Neural cell (in vitro differentiated cells): ENCODE measurements at regions not wholly inside any gene's neighbourhood (a gene's known extent, or its start where the extent isn't known, plus 50 kb on each side); places are given as distances from the start of the nearest gene placed in this dataset.

ENCODE experiments used
- H2AFZ ChIP-seq: fragments of 200-600, 300-800 bp; sonication (generic), shearing (Covaris generic); 2 replicates; pipeline ENCODE4 v1.6.0; 2014; ENCODE audit warnings: low read depth, mild to moderate bottlenecking, antibody characterized with exemption, low read length, moderate library complexity
- H3F3A ChIP-seq: fragments of 200-600 bp; shearing (Covaris generic); 2 replicates; pipeline ENCODE4 v1.6.1; 2016; ENCODE audit warnings: mild to moderate bottlenecking, moderate library complexity, mixed read lengths, antibody characterized with exemption, low read length; ENCODE audit not compliant: insufficient read depth, poor library complexity, severe bottlenecking
- H3K27ac ChIP-seq: fragments of 200-600, 300-800 bp; sonication (generic), shearing (Covaris generic); 2 replicates; pipeline ENCODE4 v1.5.1; 2014; ENCODE audit warnings: mild to moderate bottlenecking, low read length, moderate library complexity
- H3K27me3 ChIP-seq: fragments of 300-800, 200-600 bp; sonication (generic), shearing (Covaris generic); 2 replicates; pipeline ENCODE4 v1.6.0; 2014; ENCODE audit warnings: mild to moderate bottlenecking, low read depth, low read length, moderate library complexity; ENCODE audit not compliant: insufficient read depth
- H3K36me3 ChIP-seq: fragments of 300-800, 200-600 bp; sonication (generic), shearing (Covaris generic); 2 replicates; pipeline ENCODE4 v1.5.1; 2014; ENCODE audit warnings: mild to moderate bottlenecking, antibody characterized with exemption, low read length, moderate library complexity; ENCODE audit not compliant: insufficient read depth
- H3K4me2 ChIP-seq: fragments of 300-800, 200-600 bp; sonication (generic), shearing (Covaris generic); 2 replicates; pipeline ENCODE4 v1.6.0; 2014; ENCODE audit warnings: mild to moderate bottlenecking, low read length
- H3K4me3 ChIP-seq: fragments of 300-800, 200-600 bp; sonication (generic), shearing (Covaris generic); 2 replicates; pipeline ENCODE4 v1.5.1; 2014; ENCODE audit warnings: mild to moderate bottlenecking, low read length, moderate library complexity
- H3K79me2 ChIP-seq: fragments of 200-600 bp; shearing (Covaris generic); replicated peaks from 2 replicates; pipeline ENCODE4 v1.6.0; 2014; ENCODE audit warnings: mild to moderate bottlenecking, low read length, moderate library complexity; ENCODE audit not compliant: insufficient read depth
- H3K9ac ChIP-seq: fragments of 300-800, 200-600 bp; sonication (generic), shearing (Covaris generic); 2 replicates; pipeline ENCODE4 v1.6.1; 2016; ENCODE audit warnings: mild to moderate bottlenecking, low read length, mixed read lengths
- H3K9me2 ChIP-seq: fragments of 200-600 bp; shearing (Covaris generic); 2 replicates; pipeline ENCODE4 v1.6.1; 2016; ENCODE audit warnings: mild to moderate bottlenecking, low read length, mixed read lengths; ENCODE audit not compliant: insufficient read depth
- H3K9me3 ChIP-seq: fragments of 200-600, 300-800 bp; sonication (generic), shearing (Covaris generic); 2 replicates; pipeline ENCODE4 v1.6.1; 2016; ENCODE audit warnings: mild to moderate bottlenecking, mixed run types, low read length, moderate library complexity, mixed read lengths
- H4K20me1 ChIP-seq: fragments of 200-600 bp; shearing (Covaris generic); 2 replicates; pipeline ENCODE4 v1.6.1; 2016; ENCODE audit warnings: mild to moderate bottlenecking, mixed run types; ENCODE audit not compliant: insufficient read depth
- EP300 ChIP-seq: fragments of 450-650 bp; conservative IDR thresholded peaks from 2 replicates; pipeline ENCODE4 v1.6.1; 2014; ENCODE audit warnings: antibody characterized with exemption, mild to moderate bottlenecking, moderate library complexity; ENCODE audit not compliant: poor library complexity, severe bottlenecking
- EZH2 ChIP-seq: fragments of 200-600, 300-800 bp; shearing (Covaris generic), sonication (generic); IDR thresholded peaks from 2 replicates; pipeline ENCODE4 v1.6.1; 2014; ENCODE audit warnings: antibody characterized with exemption, low read length, borderline replicate concordance, mild to moderate bottlenecking; ENCODE audit not compliant: insufficient read depth, poor library complexity, severe bottlenecking
- MXI1 ChIP-seq: fragments of 450-650 bp; conservative IDR thresholded peaks from 2 replicates; pipeline ENCODE4 v1.6.1; 2014; ENCODE audit warnings: antibody characterized with exemption, mild to moderate bottlenecking; ENCODE audit not compliant: poor library complexity, severe bottlenecking
- POLR2AphosphoS5 ChIP-seq: IDR thresholded peaks from 2 replicates; pipeline ENCODE4 v1.6.1; 2012
- RAD21 ChIP-seq: fragments of 450-650 bp; conservative IDR thresholded peaks from 2 replicates; pipeline ENCODE4 v1.6.1; 2014; ENCODE audit warnings: antibody characterized with exemption, mild to moderate bottlenecking, moderate library complexity
- SMC3 ChIP-seq: fragments of 450-650 bp; conservative IDR thresholded peaks from 2 replicates; pipeline ENCODE4 v1.6.1; 2014; ENCODE audit warnings: antibody characterized with exemption, mild to moderate bottlenecking, moderate library complexity; ENCODE audit not compliant: poor library complexity
- TAF1 ChIP-seq: IDR thresholded peaks from 2 replicates; pipeline ENCODE4 v1.6.1; 2012; ENCODE audit warnings: low read depth
- TF ChIP-seq, protein P1 (sequence below): IDR thresholded peaks from 2 replicates; pipeline ENCODE4 v1.6.1; 2012; ENCODE audit warnings: borderline replicate concordance
- TF ChIP-seq, protein P2 (sequence below): fragments of 450-650 bp; IDR thresholded peaks from 2 replicates; pipeline ENCODE4 v1.5.1; 2014; ENCODE audit warnings: antibody characterized with exemption, mild to moderate bottlenecking, moderate library complexity; ENCODE audit not compliant: poor library complexity, severe bottlenecking

GRCh38 chr6:68313911-68314310, 321.2 kb upstream of the ADGRB3 start:
- no peaks in the 10 kb centered on the region for H3K36me3 ChIP-seq
- H3K27me3 ChIP-seq, result no peaks in the 10 kb centered on the region
- no peak overlapping the region for H3K4me2 ChIP-seq
- no peak for TF ChIP-seq TAF1
- TF ChIP-seq EZH2, result no peak
- TF ChIP-seq, protein P1, sequence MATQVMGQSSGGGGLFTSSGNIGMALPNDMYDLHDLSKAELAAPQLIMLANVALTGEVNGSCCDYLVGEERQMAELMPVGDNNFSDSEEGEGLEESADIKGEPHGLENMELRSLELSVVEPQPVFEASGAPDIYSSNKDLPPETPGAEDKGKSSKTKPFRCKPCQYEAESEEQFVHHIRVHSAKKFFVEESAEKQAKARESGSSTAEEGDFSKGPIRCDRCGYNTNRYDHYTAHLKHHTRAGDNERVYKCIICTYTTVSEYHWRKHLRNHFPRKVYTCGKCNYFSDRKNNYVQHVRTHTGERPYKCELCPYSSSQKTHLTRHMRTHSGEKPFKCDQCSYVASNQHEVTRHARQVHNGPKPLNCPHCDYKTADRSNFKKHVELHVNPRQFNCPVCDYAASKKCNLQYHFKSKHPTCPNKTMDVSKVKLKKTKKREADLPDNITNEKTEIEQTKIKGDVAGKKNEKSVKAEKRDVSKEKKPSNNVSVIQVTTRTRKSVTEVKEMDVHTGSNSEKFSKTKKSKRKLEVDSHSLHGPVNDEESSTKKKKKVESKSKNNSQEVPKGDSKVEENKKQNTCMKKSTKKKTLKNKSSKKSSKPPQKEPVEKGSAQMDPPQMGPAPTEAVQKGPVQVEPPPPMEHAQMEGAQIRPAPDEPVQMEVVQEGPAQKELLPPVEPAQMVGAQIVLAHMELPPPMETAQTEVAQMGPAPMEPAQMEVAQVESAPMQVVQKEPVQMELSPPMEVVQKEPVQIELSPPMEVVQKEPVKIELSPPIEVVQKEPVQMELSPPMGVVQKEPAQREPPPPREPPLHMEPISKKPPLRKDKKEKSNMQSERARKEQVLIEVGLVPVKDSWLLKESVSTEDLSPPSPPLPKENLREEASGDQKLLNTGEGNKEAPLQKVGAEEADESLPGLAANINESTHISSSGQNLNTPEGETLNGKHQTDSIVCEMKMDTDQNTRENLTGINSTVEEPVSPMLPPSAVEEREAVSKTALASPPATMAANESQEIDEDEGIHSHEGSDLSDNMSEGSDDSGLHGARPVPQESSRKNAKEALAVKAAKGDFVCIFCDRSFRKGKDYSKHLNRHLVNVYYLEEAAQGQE, result no peak
- TF ChIP-seq RAD21, result peak; percentile 65
- TF ChIP-seq, protein P2, sequence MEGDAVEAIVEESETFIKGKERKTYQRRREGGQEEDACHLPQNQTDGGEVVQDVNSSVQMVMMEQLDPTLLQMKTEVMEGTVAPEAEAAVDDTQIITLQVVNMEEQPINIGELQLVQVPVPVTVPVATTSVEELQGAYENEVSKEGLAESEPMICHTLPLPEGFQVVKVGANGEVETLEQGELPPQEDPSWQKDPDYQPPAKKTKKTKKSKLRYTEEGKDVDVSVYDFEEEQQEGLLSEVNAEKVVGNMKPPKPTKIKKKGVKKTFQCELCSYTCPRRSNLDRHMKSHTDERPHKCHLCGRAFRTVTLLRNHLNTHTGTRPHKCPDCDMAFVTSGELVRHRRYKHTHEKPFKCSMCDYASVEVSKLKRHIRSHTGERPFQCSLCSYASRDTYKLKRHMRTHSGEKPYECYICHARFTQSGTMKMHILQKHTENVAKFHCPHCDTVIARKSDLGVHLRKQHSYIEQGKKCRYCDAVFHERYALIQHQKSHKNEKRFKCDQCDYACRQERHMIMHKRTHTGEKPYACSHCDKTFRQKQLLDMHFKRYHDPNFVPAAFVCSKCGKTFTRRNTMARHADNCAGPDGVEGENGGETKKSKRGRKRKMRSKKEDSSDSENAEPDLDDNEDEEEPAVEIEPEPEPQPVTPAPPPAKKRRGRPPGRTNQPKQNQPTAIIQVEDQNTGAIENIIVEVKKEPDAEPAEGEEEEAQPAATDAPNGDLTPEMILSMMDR, result peak; percentile 50
- no peak for TF ChIP-seq MXI1
- no peak for TF ChIP-seq EP300
- TF ChIP-seq POLR2AphosphoS5, result no peak
- peak; percentile 57 for TF ChIP-seq SMC3
- H3F3A ChIP-seq, result no peaks in the 10 kb centered on the region
- H3K27ac ChIP-seq, result no peak overlapping the region
- H3K9me3 ChIP-seq, result no peaks in the 10 kb centered on the region
- H3K79me2 ChIP-seq, result no peaks in the 10 kb centered on the region
- no peaks in the 10 kb centered on the region for H4K20me1 ChIP-seq
- H3K4me3 ChIP-seq, result no peak overlapping the region
- H3K9me2 ChIP-seq, result no peaks in the 10 kb centered on the region
- H2AFZ ChIP-seq, result no peak overlapping the region
- no peak overlapping the region for H3K9ac ChIP-seq

- Histone ChIP-seq H3K9ac (no peak overlapping the region), H3K27ac (no peak overlapping the region), H3K4me2 (no peak overlapping the region), H3K79me2 (no peaks in the 10 kb centered on the region), H3K9me2 (no peaks in the 10 kb centered on the region), H3K4me3 (no peak overlapping the region), H3K9me3 (no peaks in the 10 kb centered on the region), H3K36me3 (no peaks in the 10 kb centered on the region), H2AFZ (no peak overlapping the region), H3F3A (no peaks in the 10 kb centered on the region), H3K27me3 (no peaks in the 10 kb centered on the region), H4K20me1 (no peaks in the 10 kb centered on the region)
- TF ChIP-seq MXI1, result no peak
- no peak for TF ChIP-seq EP300
- TF ChIP-seq EZH2, result no peak
- no peak for TF ChIP-seq RAD21
- TF ChIP-seq SMC3, result no peak
- no peak for TF ChIP-seq TAF1
- TF ChIP-seq, protein P1, result no peak
- TF ChIP-seq POLR2AphosphoS5, result no peak
- TF ChIP-seq, protein P2, result no peak
Measured at GRCh38 chr6:68307301-68307700, 327.8 kb upstream of the ADGRB3 start.
